ENCODE measurements at regions not wholly inside any gene's neighbourhood (a gene's known extent, or its start where the extent isn't known, plus 50 kb on each side); places are given as distances from the start of the nearest gene placed in this dataset.
"Not testable (repeated sequence)": the region's sequence is repeated elsewhere in the genome, so short reads cannot be mapped to it uniquely, and the experiment has no call there.

DNA sequence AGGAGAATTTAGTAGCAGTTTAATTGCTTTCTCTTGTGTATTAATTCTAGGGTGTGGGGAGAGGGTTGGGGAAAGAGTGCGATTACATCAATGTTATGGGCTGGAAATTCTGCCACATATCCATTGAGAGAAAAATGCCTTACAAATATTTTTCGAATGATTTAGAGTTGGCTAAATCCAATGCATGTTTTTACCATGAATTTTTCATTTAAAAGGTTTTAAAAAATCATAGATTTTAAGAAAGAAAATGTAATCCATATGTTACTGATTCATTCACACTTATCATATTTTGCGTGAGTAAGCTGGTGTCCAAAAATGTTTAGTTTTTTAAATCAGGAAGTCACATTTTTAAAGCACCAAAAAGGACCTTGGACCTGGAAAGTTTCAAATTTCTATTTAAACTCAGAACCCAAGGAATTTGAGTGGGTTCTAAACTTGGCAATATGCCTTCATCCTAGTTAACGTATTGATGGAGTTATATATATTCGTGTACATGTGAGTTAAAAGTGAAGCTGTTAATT, 627.4 kb upstream of the CITED2 start:
- H3K9ac ChIP-seq (ENCODE audit: insufficient read length, low read depth) = no peak overlapping the region
- H3K4me1 ChIP-seq (ENCODE audit: insufficient read depth, insufficient read length) = no peaks in the 10 kb centered on the region
- H3K36me3 ChIP-seq (ENCODE audit: insufficient read depth, insufficient read length, low read length) = no peaks in the 10 kb centered on the region
- H3K9me3 ChIP-seq (ENCODE audit: insufficient read depth, low read length) = peaks cover 5% of the 10 kb centered on the region; the same call in 1 of the 2 replicates
- no peaks in the 10 kb centered on the region for H3K27me3 ChIP-seq (ENCODE audit: insufficient read depth, insufficient read length)
- no peak overlapping the region for H3K4me3 ChIP-seq (ENCODE audit: insufficient read length, low read depth)
- no peak for TF ChIP-seq SUZ12 (IDR thresholded peaks at IDR 0.05; ENCODE audit: extremely low read depth, insufficient read depth, insufficient read length)
- no peak for TF ChIP-seq YY1 (IDR thresholded peaks at IDR 0.05; ENCODE audit: insufficient read depth, insufficient read length)
- no peak for TF ChIP-seq ZNF274 (IDR thresholded peaks at IDR 0.05; ENCODE audit: low read depth, low read length)
- no peak for DNase-seq (ENCODE audit: low read depth, low spot score)

DNA sequence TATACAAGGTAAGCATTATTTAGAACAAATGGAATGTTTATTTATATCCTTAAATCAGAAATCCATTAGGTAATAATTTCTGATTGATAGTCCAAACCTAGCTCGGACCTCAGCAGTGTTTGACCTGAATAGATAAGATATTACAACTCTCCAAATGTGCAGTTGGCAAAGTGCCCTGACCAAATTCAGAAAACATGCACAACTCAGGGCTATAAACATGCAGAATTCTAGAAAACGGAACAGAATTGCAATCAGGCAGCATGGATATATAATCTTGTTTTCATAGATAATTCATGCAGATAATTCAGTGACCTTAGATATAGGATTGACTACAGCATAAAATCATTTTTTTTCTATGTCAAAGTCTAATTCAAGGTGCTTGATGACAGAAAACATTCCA, 626.6 kb upstream of the CITED2 start:
- TF ChIP-seq YY1 (IDR thresholded peaks at IDR 0.05; ENCODE audit: insufficient read depth, insufficient read length) = no peak
- TF ChIP-seq ZNF274 (IDR thresholded peaks at IDR 0.05; ENCODE audit: low read depth, low read length) = no peak
- TF ChIP-seq SUZ12 (IDR thresholded peaks at IDR 0.05; ENCODE audit: extremely low read depth, insufficient read depth, insufficient read length) = no peak
- H3K36me3 ChIP-seq (ENCODE audit: insufficient read depth, insufficient read length, low read length) = no peaks in the 10 kb centered on the region
- no peaks in the 10 kb centered on the region for H3K27me3 ChIP-seq (ENCODE audit: insufficient read depth, insufficient read length)
- H3K4me3 ChIP-seq (ENCODE audit: insufficient read length, low read depth) = no peak overlapping the region
- H3K9me3 ChIP-seq (ENCODE audit: insufficient read depth, low read length) = peaks cover 5% of the 10 kb centered on the region; the same call in 1 of the 2 replicates
- no peak for DNase-seq (ENCODE audit: low read depth, low spot score)
- H3K4me1 ChIP-seq (ENCODE audit: insufficient read depth, insufficient read length) = no peaks in the 10 kb centered on the region
- H3K9ac ChIP-seq (ENCODE audit: insufficient read length, low read depth) = no peak overlapping the region

DNA sequence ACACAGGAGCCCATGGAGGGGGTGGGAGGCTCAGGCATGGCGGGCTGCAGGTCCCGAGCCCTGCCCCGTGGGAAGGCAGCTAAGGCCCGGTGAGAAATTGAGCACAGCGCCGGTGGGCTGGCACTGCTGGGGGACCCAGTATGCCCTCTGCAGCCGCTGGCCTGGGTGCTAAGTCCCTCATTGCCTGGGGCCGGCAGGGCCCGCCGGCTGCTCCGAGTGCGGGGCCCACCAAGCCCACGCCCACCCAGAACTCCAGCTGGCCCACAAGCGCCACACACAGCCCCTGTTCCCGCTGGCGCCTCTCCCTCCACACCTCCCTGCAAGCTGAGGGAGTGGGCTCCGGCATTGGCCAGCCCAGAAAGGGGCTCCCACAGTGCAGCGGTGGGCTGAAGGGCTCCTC, 625.2 kb upstream of the CITED2 start:
- DNase-seq (ENCODE audit: low read depth, low spot score); H3K9me3 ChIP-seq (ENCODE audit: insufficient read depth, low read length); H3K36me3 ChIP-seq (ENCODE audit: insufficient read depth, insufficient read length, low read length); H3K4me1 ChIP-seq (ENCODE audit: insufficient read depth, insufficient read length); H3K4me3 ChIP-seq (ENCODE audit: insufficient read length, low read depth); H3K27me3 ChIP-seq (ENCODE audit: insufficient read depth, insufficient read length); H3K9ac ChIP-seq (ENCODE audit: insufficient read length, low read depth): not testable (repeated sequence)

DNA sequence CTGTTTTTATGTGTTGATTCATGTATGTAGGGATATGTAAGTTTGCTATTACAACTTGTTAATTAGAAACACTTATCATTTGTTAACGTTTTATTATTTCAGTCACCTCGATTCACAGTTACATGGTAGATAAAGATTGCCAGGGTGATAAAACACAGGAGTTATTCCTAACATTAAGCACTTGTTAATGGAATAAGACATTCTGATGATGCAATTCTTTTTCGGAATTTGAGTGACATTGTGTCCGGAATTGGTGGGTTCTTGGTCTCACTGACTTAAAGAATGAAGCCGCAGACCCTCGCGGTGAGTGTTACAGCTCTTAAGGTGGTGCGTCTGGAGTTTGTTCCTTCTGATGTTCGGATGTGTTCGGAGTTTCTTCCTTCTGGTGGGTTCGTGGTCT, 624.0 kb upstream of the CITED2 start:
- not testable (repeated sequence) for H3K36me3 ChIP-seq (ENCODE audit: insufficient read depth, insufficient read length, low read length); H3K4me3 ChIP-seq (ENCODE audit: insufficient read length, low read depth); H3K4me1 ChIP-seq (ENCODE audit: insufficient read depth, insufficient read length); DNase-seq (ENCODE audit: low read depth, low spot score); H3K9ac ChIP-seq (ENCODE audit: insufficient read length, low read depth); H3K9me3 ChIP-seq (ENCODE audit: insufficient read depth, low read length); H3K27me3 ChIP-seq (ENCODE audit: insufficient read depth, insufficient read length)

DNA sequence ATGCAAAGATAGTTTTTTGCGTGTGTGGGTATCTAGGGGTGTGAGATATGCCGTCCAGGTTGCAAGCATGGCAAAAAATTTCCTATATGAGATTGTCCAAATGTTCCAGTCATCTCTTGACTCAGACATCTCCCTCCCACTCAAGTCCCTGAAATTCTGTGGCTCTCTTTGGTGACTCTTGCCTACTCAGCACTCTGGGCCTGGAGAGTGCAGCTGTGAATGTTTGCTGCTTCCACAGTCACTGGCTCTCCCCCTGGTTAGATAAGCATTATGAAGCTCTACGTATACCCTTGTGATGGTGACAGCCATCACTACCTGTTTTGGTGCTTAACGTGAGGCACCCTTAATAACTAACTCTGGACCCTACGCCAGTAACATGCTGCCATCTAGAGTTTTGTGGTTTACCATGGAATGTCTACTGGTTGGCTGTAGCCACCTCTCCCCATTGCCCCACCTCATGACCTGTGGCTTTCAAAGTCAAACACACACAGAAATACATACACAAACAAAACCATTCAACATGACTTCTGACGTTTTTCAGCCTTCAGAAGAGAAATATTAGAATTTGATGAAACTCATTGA, 621.9 kb upstream of the CITED2 start:
- DNase-seq (ENCODE audit: low read depth, low spot score) = no peak
- Histone ChIP-seq H3K4me1 (ENCODE audit: insufficient read depth, insufficient read length) (no peaks in the 10 kb centered on the region), H3K36me3 (ENCODE audit: insufficient read depth, insufficient read length, low read length) (no peaks in the 10 kb centered on the region), H3K4me3 (ENCODE audit: insufficient read length, low read depth) (no peak overlapping the region), H3K27me3 (ENCODE audit: insufficient read depth, insufficient read length) (no peaks in the 10 kb centered on the region), H3K9ac (ENCODE audit: insufficient read length, low read depth) (no peak overlapping the region), H3K9me3 (ENCODE audit: insufficient read depth, low read length) (peaks cover 5% of the 10 kb centered on the region; the same call in 1 of the 2 replicates)
- TF ChIP-seq YY1 (IDR thresholded peaks at IDR 0.05; ENCODE audit: insufficient read depth, insufficient read length) = no peak
- TF ChIP-seq SUZ12 (IDR thresholded peaks at IDR 0.05; ENCODE audit: extremely low read depth, insufficient read depth, insufficient read length) = no peak
- TF ChIP-seq ZNF274 (IDR thresholded peaks at IDR 0.05; ENCODE audit: low read depth, low read length) = no peak

DNA sequence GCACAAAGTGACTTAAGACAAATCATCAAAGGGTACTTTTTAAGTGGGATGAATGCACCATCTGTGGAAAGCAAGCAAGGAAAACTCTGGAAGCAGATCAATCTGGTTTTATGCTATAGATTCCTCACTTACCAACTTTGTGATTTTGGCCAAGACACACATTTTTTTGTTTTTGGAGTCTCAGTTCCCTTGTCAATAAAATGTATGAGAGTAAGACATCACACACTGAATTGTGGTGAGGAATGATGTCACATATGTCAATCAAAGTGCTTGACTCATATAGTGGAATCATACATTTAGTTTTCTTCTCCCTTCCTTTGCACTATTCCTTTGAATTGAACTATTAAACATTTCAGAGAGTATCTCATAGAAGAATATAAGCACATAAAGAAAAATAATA, 620.5 kb upstream of the CITED2 start:
- no peaks in the 10 kb centered on the region for H3K4me1 ChIP-seq (ENCODE audit: insufficient read depth, insufficient read length)
- H3K4me3 ChIP-seq (ENCODE audit: insufficient read length, low read depth) = no peak overlapping the region
- peaks cover 3% of the 10 kb centered on the region; the same call in 1 of the 2 replicates for H3K9me3 ChIP-seq (ENCODE audit: insufficient read depth, low read length)
- H3K27me3 ChIP-seq (ENCODE audit: insufficient read depth, insufficient read length) = no peaks in the 10 kb centered on the region
- H3K36me3 ChIP-seq (ENCODE audit: insufficient read depth, insufficient read length, low read length) = no peaks in the 10 kb centered on the region
- no peak for DNase-seq (ENCODE audit: low read depth, low spot score)
- no peak overlapping the region for H3K9ac ChIP-seq (ENCODE audit: insufficient read length, low read depth)
- TF ChIP-seq SUZ12 (IDR thresholded peaks at IDR 0.05; ENCODE audit: extremely low read depth, insufficient read depth, insufficient read length) (no peak), YY1 (IDR thresholded peaks at IDR 0.05; ENCODE audit: insufficient read depth, insufficient read length) (no peak), ZNF274 (IDR thresholded peaks at IDR 0.05; ENCODE audit: low read depth, low read length) (no peak)

DNA sequence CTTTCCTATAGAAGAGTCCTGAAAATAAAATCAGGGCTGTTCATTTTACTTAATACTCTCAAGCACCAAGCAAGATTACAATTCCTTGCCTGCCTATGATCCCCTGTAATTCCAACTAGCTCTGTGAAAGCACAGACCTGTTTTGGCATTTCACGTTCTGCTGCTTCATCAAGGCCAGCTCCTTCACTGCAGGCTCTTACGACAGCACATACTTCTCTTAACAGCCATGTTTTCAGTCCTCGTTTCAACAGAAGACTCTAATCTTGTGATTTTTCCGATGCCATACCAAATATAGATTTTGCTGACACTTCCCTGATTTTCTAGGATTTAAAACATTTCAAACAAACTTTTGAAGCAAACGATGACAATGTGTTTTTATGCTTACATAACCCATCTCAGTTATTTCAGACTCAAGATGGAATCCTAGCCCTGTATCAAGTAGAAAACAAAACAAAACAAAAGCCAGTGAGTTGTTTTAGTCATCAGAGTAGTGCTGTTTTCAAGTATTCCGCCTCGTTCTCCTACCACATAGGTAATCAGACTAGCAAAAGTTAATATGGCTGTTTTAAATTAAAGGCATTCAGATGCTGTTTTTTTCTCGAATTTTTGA, 616.5 kb upstream of the CITED2 start:
- H3K9ac ChIP-seq (ENCODE audit: insufficient read length, low read depth) = no peak overlapping the region
- H3K4me3 ChIP-seq (ENCODE audit: insufficient read length, low read depth) = no peak overlapping the region
- no peaks in the 10 kb centered on the region for H3K4me1 ChIP-seq (ENCODE audit: insufficient read depth, insufficient read length)
- H3K36me3 ChIP-seq (ENCODE audit: insufficient read depth, insufficient read length, low read length) = no peaks in the 10 kb centered on the region
- no peak for TF ChIP-seq SUZ12 (IDR thresholded peaks at IDR 0.05; ENCODE audit: extremely low read depth, insufficient read depth, insufficient read length)
- no peak for TF ChIP-seq YY1 (IDR thresholded peaks at IDR 0.05; ENCODE audit: insufficient read depth, insufficient read length)
- no peak for TF ChIP-seq ZNF274 (IDR thresholded peaks at IDR 0.05; ENCODE audit: low read depth, low read length)
- H3K27me3 ChIP-seq (ENCODE audit: insufficient read depth, insufficient read length) = no peaks in the 10 kb centered on the region
- no peak for DNase-seq (ENCODE audit: low read depth, low spot score)
- H3K9me3 ChIP-seq (ENCODE audit: insufficient read depth, low read length) = no peaks in the 10 kb centered on the region
